ENCODE measurements at regions not wholly inside any gene's neighbourhood (a gene's known extent, or its start where the extent isn't known, plus 50 kb on each side); places are given as distances from the start of the nearest gene placed in this dataset.

GRCh38 chr4:184531008-184531407, 56.7 kb upstream of the IRF2 start:
- Histone ChIP-seq H4K91ac (replicated peaks; ENCODE audit: insufficient read length, low read length) (no peak overlapping the region), H3K79me2 (ENCODE audit: control insufficient read depth in 1 of 2, insufficient read depth in 2 of 2, low read length in 2 of 2) (no peaks in the 10 kb centered on the region), H3K9ac (replicated peaks in 1 of 4; ENCODE audit: extremely low read depth in 1 of 4, low read depth in 3 of 4, low read length in 3 of 4) (no peak overlapping the region), H3K27me3 (replicated peaks in 1 of 4; ENCODE audit: control insufficient read depth in 3 of 4, extremely low read depth in 1 of 4, insufficient read depth in 3 of 4, low read length in 3 of 4) (no peaks in the 10 kb centered on the region), H2BK12ac (ENCODE audit: low read depth, low read length) (no peak overlapping the region), H3K23me2 (ENCODE audit: low read depth, low read length) (no peaks in the 10 kb centered on the region), H3K36me3 (ENCODE audit: control insufficient read depth in 2 of 4, insufficient read depth in 4 of 4, low read length in 3 of 4) (no peaks in the 10 kb centered on the region; a peak in 1 of 8 replicates), H2BK15ac (ENCODE audit: low read length) (no peak overlapping the region), H3K14ac (ENCODE audit: insufficient read length) (no peak overlapping the region), H3K27ac (ENCODE audit: low read depth, low read length) (no peak overlapping the region), H3K4me3 (ENCODE audit: extremely low read depth in 1 of 4, insufficient read depth in 2 of 4, low read depth in 3 of 4, low read length in 4 of 4) (no peak overlapping the region), H3K23ac (ENCODE audit: insufficient read length) (no peak overlapping the region), H2BK120ac (replicated peaks; ENCODE audit: low read depth, low read length) (no peak overlapping the region), H4K5ac (ENCODE audit: insufficient read length, low read depth, low read length) (no peak overlapping the region), H3K9me3 (ENCODE audit: insufficient read depth in 2 of 2, low read depth in 1 of 2, low read length in 1 of 2) (no peaks in the 10 kb centered on the region; a peak in 1 of 4 replicates), H2BK5ac (ENCODE audit: low read depth, low read length) (no peak overlapping the region), H2BK20ac (ENCODE audit: low read length) (no peak overlapping the region), H4K20me1 (replicated peaks in 1 of 2; ENCODE audit: control insufficient read depth in 1 of 2, insufficient read depth in 2 of 2, low read length in 2 of 2) (no peaks in the 10 kb centered on the region), H3K56ac (replicated peaks; ENCODE audit: insufficient read length, low read depth, low read length) (no peak overlapping the region), H2AFZ (ENCODE audit: low read length) (no peak overlapping the region), H3K18ac (ENCODE audit: extremely low read depth, low read length) (no peak overlapping the region), H3K4me1 (replicated peaks in 1 of 4; ENCODE audit: control insufficient read depth in 3 of 4, insufficient read depth in 4 of 4, low read length in 3 of 4) (no peaks in the 10 kb centered on the region), H2AK5ac (ENCODE audit: low read depth, low read length) (no peak overlapping the region), H3K4ac (replicated peaks; ENCODE audit: insufficient read length, low read depth, low read length) (no peak overlapping the region), H3K79me1 (ENCODE audit: low read depth, low read length) (no peaks in the 10 kb centered on the region), H3K4me2 (ENCODE audit: insufficient read depth in 1 of 2, low read depth in 2 of 2, low read length in 2 of 2) (no peak overlapping the region), H4K8ac (ENCODE audit: extremely low read depth, insufficient read depth, low read length) (no peak overlapping the region)
- WGBS, 2 experiments (ENCODE audit: extremely low coverage in 1 of 2, insufficient coverage in 1 of 2, insufficient read length in 1 of 2, insufficient replicate concordance in 2 of 2, low coverage in 1 of 2, low lambda C conversion rate in 2 of 2, missing lambda C conversion rate in 1 of 2) = 87% methylated on average over 2 of the region's 2 CpGs; no CpG with 5 or more reads in 1 of the 2 experiments
- TF ChIP-seq PHF8 (conservative IDR thresholded peaks at IDR 0.05; ENCODE audit: low read depth, low read length) (no peak), RNF2 (IDR thresholded peaks at IDR 0.05; ENCODE audit: borderline replicate concordance, low read depth, low read length, missing control alignments, poor library complexity, severe bottlenecking) (no peak), SIN3A (conservative IDR thresholded peaks at IDR 0.05 in 1 of 2, IDR thresholded peaks at IDR 0.05 in 1 of 2; ENCODE audit: low read depth in 1 of 2, low read length in 2 of 2) (no peak), MAFK (IDR thresholded peaks at IDR 0.05; ENCODE audit: low read depth, low read length) (no peak), JUND (IDR thresholded peaks at IDR 0.05; ENCODE audit: low read length) (no peak), BACH1 (IDR thresholded peaks at IDR 0.05; ENCODE audit: low read length) (no peak), TEAD4 (IDR thresholded peaks at IDR 0.05; ENCODE audit: low read depth, low read length) (no peak)
- DNase-seq (ENCODE audit: low read depth in 1 of 2, low spot score in 2 of 2) (no peak), FAIRE-seq (no peak)
- ChIA-PET POLR2A (ENCODE audit: partially characterized antibody) (no interaction called here), CTCF (ENCODE audit: partially characterized antibody) (no interaction called here)
